ENCODE measurements at regions not wholly inside any gene's neighbourhood (a gene's known extent, or its start where the extent isn't known, plus 50 kb on each side); places are given as distances from the start of the nearest gene placed in this dataset.
A peak's percentile ranks its signal among the peaks of the same experiment; 100 is the strongest.

DNA sequence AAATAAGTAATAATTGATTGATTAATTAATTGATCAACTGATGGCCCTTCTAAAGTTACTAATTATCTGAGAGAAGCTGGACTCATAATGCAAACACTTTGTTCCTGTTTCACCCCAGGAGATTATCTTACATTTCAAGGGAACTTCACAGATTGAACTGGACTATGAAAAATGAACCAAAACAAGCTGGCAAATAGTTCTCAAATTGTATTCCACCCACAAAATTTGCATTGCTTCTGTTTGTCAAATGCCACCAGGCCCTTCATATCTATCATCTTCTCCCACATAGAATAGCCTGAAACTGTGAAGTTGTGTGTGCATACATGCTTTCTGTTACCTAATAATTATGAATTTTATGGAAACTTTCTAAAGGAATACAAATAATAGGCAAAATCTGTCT is 104.0 kb downstream of the ZNF281 start:
- TF ChIP-seq RAD21 (IDR thresholded peaks at IDR 0.05) = no peak
- TF ChIP-seq NR2F2 (IDR thresholded peaks at IDR 0.05) = no peak
- Histone ChIP-seq H3K27me3 (ENCODE audit: control insufficient read depth in 4 of 4, insufficient read depth in 4 of 4, low read length in 3 of 4) (no peaks in the 10 kb centered on the region), H3K27ac (ENCODE audit: low read depth in 1 of 2, low read length in 2 of 2) (no peak overlapping the region), H3K9me3 (ENCODE audit: control insufficient read depth in 4 of 4, low read length in 3 of 4) (no peaks in the 10 kb centered on the region), H3K4me3 (ENCODE audit: low read depth in 1 of 3, low read length in 3 of 3) (no peak overlapping the region), H3K36me3 (ENCODE audit: control insufficient read depth in 4 of 4, insufficient read depth in 3 of 4, low read depth in 1 of 4, low read length in 3 of 4) (no peaks in the 10 kb centered on the region), H3K9ac (ENCODE audit: low read depth in 1 of 2, low read length in 2 of 2) (no peak overlapping the region), H3K4me1 (ENCODE audit: control insufficient read depth in 4 of 4, insufficient read depth in 4 of 4, low read length in 3 of 4) (peaks cover 2 to 12% (median 10%) of the 10 kb centered on the region in 4 donors)
- DNase-seq (ENCODE audit: low spot score) = no peak

DNA sequence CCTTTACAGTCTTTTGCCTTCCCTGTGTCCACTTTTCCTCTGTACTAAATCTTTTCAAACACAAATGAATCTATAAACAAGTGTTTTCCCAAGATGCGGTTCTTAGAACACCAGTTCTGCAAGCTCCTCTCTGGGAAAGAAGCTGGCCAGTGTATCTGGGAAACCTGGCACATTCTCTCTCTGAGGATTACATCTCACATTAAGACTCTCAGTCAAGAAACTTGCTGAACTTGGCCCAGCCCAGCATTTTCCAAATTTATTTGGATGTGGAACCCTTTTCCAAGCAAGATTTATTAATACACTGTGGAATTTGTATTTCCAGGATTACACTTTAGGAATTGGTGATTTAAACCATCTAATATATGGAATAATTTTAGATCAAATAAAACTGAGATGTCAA is 105.7 kb downstream of the ZNF281 start:
- Histone ChIP-seq H3K9ac (ENCODE audit: low read depth in 1 of 2, low read length in 2 of 2) (no peak overlapping the region), H3K36me3 (ENCODE audit: control insufficient read depth in 4 of 4, insufficient read depth in 3 of 4, low read depth in 1 of 4, low read length in 3 of 4) (no peaks in the 10 kb centered on the region), H3K27me3 (ENCODE audit: control insufficient read depth in 4 of 4, insufficient read depth in 4 of 4, low read length in 3 of 4) (no peaks in the 10 kb centered on the region), H3K27ac (ENCODE audit: low read depth in 1 of 2, low read length in 2 of 2) (no peak overlapping the region), H3K9me3 (ENCODE audit: control insufficient read depth in 4 of 4, low read length in 3 of 4) (no peaks in the 10 kb centered on the region), H3K4me1 (ENCODE audit: control insufficient read depth in 4 of 4, insufficient read depth in 4 of 4, low read length in 3 of 4) (peaks cover 2 to 12% (median 10%) of the 10 kb centered on the region in 4 donors), H3K4me3 (ENCODE audit: low read depth in 1 of 3, low read length in 3 of 3) (no peak overlapping the region)
- TF ChIP-seq, protein P1, sequence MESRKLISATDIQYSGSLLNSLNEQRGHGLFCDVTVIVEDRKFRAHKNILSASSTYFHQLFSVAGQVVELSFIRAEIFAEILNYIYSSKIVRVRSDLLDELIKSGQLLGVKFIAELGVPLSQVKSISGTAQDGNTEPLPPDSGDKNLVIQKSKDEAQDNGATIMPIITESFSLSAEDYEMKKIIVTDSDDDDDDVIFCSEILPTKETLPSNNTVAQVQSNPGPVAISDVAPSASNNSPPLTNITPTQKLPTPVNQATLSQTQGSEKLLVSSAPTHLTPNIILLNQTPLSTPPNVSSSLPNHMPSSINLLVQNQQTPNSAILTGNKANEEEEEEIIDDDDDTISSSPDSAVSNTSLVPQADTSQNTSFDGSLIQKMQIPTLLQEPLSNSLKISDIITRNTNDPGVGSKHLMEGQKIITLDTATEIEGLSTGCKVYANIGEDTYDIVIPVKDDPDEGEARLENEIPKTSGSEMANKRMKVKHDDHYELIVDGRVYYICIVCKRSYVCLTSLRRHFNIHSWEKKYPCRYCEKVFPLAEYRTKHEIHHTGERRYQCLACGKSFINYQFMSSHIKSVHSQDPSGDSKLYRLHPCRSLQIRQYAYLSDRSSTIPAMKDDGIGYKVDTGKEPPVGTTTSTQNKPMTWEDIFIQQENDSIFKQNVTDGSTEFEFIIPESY (IDR thresholded peaks at IDR 0.05) = no peak
- TF ChIP-seq SP1 (IDR thresholded peaks at IDR 0.05) (no peak), JUND (IDR thresholded peaks at IDR 0.05) (no peak), FOXA2 (IDR thresholded peaks at IDR 0.05) (no peak)
- no peak for DNase-seq (ENCODE audit: low spot score)
- 98% methylated on average over 1 of the region's 1 CpG for WGBS

GRCh38 chr1:200302921-200303290 is 106.9 kb downstream of the ZNF281 start:
- peaks cover 6 to 19% (median 14%) of the 10 kb centered on the region in 4 donors for H3K4me1 ChIP-seq (ENCODE audit: control insufficient read depth in 4 of 4, insufficient read depth in 4 of 4, low read length in 3 of 4)
- no peaks in the 10 kb centered on the region for H3K36me3 ChIP-seq (ENCODE audit: control insufficient read depth in 4 of 4, insufficient read depth in 3 of 4, low read depth in 1 of 4, low read length in 3 of 4)
- no peak for DNase-seq (ENCODE audit: low spot score)
- H3K4me3 ChIP-seq (ENCODE audit: low read depth in 1 of 3, low read length in 3 of 3) = peak overlapping the region; percentile 51 to 74 (median 65)
- no peaks in the 10 kb centered on the region for H3K27me3 ChIP-seq (ENCODE audit: control insufficient read depth in 4 of 4, insufficient read depth in 4 of 4, low read length in 3 of 4)
- peak; percentile 1 for TF ChIP-seq CTCF (IDR thresholded peaks at IDR 0.05; ENCODE audit: low read depth, low read length, missing input control)
- TF ChIP-seq, protein P2, sequence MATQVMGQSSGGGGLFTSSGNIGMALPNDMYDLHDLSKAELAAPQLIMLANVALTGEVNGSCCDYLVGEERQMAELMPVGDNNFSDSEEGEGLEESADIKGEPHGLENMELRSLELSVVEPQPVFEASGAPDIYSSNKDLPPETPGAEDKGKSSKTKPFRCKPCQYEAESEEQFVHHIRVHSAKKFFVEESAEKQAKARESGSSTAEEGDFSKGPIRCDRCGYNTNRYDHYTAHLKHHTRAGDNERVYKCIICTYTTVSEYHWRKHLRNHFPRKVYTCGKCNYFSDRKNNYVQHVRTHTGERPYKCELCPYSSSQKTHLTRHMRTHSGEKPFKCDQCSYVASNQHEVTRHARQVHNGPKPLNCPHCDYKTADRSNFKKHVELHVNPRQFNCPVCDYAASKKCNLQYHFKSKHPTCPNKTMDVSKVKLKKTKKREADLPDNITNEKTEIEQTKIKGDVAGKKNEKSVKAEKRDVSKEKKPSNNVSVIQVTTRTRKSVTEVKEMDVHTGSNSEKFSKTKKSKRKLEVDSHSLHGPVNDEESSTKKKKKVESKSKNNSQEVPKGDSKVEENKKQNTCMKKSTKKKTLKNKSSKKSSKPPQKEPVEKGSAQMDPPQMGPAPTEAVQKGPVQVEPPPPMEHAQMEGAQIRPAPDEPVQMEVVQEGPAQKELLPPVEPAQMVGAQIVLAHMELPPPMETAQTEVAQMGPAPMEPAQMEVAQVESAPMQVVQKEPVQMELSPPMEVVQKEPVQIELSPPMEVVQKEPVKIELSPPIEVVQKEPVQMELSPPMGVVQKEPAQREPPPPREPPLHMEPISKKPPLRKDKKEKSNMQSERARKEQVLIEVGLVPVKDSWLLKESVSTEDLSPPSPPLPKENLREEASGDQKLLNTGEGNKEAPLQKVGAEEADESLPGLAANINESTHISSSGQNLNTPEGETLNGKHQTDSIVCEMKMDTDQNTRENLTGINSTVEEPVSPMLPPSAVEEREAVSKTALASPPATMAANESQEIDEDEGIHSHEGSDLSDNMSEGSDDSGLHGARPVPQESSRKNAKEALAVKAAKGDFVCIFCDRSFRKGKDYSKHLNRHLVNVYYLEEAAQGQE (IDR thresholded peaks at IDR 0.05) = no peak
- no peak for TF ChIP-seq MAX (IDR thresholded peaks at IDR 0.05)
- TF ChIP-seq TAF1 (conservative IDR thresholded peaks at IDR 0.05) = peak; percentile 33
- no peak for TF ChIP-seq RXRA (IDR thresholded peaks at IDR 0.05)
- no peak for TF ChIP-seq GABPA (IDR thresholded peaks at IDR 0.05 in 1 of 2, conservative IDR thresholded peaks at IDR 0.05 in 1 of 2)
- peak; percentile 11 for TF ChIP-seq SP1 (IDR thresholded peaks at IDR 0.05)
- no peak for TF ChIP-seq YY1 (IDR thresholded peaks at IDR 0.05)
- TF ChIP-seq RAD21 (IDR thresholded peaks at IDR 0.05) = peak; percentile 22 to 27
- no peak for TF ChIP-seq EGR1 (IDR thresholded peaks at IDR 0.05; ENCODE audit: low read depth in 2 of 2)
- TF ChIP-seq FOXA2 (IDR thresholded peaks at IDR 0.05) = no peak
- TF ChIP-seq ATF3 (IDR thresholded peaks at IDR 0.05) = no peak
- no peak for TF ChIP-seq JUND (IDR thresholded peaks at IDR 0.05)
- TF ChIP-seq, protein P1 (IDR thresholded peaks at IDR 0.05) = no peak
- no peaks in the 10 kb centered on the region for H3K9me3 ChIP-seq (ENCODE audit: control insufficient read depth in 4 of 4, low read length in 3 of 4)
- peak overlapping the region; percentile 81 to 91 for H3K9ac ChIP-seq (ENCODE audit: low read depth in 1 of 2, low read length in 2 of 2)
- WGBS = 14% methylated on average over 13 of the region's 13 CpGs
- H3K27ac ChIP-seq (ENCODE audit: low read depth in 1 of 2, low read length in 2 of 2) = peak overlapping the region; percentile 83 to 89

Measured in liver (tissue), 8 donors.